ENCODE measurements at regions not wholly inside any gene's neighbourhood (a gene's known extent, or its start where the extent isn't known, plus 50 kb on each side); places are given as distances from the start of the nearest gene placed in this dataset.

DNA sequence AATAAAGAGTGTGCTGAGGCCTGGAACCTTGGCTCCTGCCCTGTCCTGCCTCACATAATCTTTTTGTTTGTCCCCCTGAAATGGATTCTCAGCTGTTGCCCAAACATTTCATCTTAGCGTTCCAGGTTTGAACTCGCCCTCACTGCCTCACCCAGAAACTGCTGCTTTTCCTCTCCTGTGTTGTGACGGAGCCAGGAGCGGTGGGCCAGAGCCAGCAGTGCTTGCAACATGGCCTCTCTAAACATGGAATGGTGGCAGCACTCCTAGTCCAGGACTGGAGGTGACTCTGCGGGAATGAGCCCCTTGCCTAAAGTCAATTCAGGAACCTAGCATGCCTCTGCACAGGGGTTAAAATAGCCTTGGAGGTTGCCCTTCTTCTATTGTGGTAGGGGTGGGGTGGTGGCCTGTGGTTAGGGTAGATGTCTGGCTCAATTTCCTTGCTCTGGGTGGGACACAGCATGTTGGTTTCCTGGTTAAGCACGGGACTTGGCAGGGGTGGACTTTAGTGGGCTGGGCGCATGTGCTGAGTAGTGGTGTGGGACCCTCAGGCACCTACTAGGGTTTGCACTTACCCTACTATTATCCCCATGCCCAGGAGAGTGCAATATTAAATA is 101.6 kb downstream of the SLC25A46 start:
- H3K79me2 ChIP-seq (ENCODE audit: insufficient read depth), result no peaks in the 10 kb centered on the region
- H3K4me3 ChIP-seq (ENCODE audit: low read depth in 2 of 2, low read length in 1 of 2), result no peak overlapping the region
- H4K20me1 ChIP-seq (ENCODE audit: insufficient read depth), result no peaks in the 10 kb centered on the region
- H3K9me3 ChIP-seq, result no peaks in the 10 kb centered on the region
- no peak for DNase-seq
- H3K27me3 ChIP-seq (ENCODE audit: insufficient read depth), result no peaks in the 10 kb centered on the region
- no peak for TF ChIP-seq RCOR1 (IDR thresholded peaks at IDR 0.05; ENCODE audit: low read length)
- TF ChIP-seq FOXM1 (IDR thresholded peaks at IDR 0.05; ENCODE audit: low read depth), result no peak
- TF ChIP-seq, protein P1, sequence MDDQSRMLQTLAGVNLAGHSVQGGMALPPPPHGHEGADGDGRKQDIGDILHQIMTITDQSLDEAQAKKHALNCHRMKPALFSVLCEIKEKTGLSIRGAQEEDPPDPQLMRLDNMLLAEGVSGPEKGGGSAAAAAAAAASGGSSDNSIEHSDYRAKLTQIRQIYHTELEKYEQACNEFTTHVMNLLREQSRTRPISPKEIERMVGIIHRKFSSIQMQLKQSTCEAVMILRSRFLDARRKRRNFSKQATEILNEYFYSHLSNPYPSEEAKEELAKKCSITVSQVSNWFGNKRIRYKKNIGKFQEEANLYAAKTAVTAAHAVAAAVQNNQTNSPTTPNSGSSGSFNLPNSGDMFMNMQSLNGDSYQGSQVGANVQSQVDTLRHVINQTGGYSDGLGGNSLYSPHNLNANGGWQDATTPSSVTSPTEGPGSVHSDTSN (IDR thresholded peaks at IDR 0.05), result no peak
- no peak for TF ChIP-seq ELF1 (IDR thresholded peaks at IDR 0.05)
- no peak for TF ChIP-seq RXRA (IDR thresholded peaks at IDR 0.05; ENCODE audit: borderline replicate concordance, low read depth)
- no peak for TF ChIP-seq NRF1 (IDR thresholded peaks at IDR 0.05; ENCODE audit: low read depth, low read length)
- TF ChIP-seq REST (IDR thresholded peaks at IDR 0.05; ENCODE audit: low read depth, low read length), result no peak
- no peak for TF ChIP-seq EZH2phosphoT487 (IDR thresholded peaks at IDR 0.05; ENCODE audit: borderline replicate concordance, low read depth)
- TF ChIP-seq CTCF (IDR thresholded peaks at IDR 0.05), result no peak
- TF ChIP-seq SIN3A (IDR thresholded peaks at IDR 0.05; ENCODE audit: borderline replicate concordance, low read depth, low read length), result no peak
- H3F3A ChIP-seq (replicated peaks; ENCODE audit: insufficient read depth), result no peaks in the 10 kb centered on the region
- H3K4me1 ChIP-seq (ENCODE audit: control insufficient read depth in 1 of 2, insufficient read depth in 2 of 2, low read depth in 1 of 2, low read length in 1 of 2), result peaks cover 0 to 2% of the 10 kb centered on the region in 2 experiments; a peak in 1 of 4 replicates
- H3K9ac ChIP-seq, result no peak overlapping the region
- ChIA-PET POLR2A (no interaction called here), CTCF (interaction anchor here (1.3 kb wide), 1 partner anchor 14 kb away, joined by 3 read pairs; no protein-coding TSS in a partner anchor)
- no peaks in the 10 kb centered on the region for H3K36me3 ChIP-seq (replicated peaks in 1 of 2; ENCODE audit: control insufficient read depth in 1 of 2, insufficient read depth in 2 of 2, low read length in 1 of 2)
- no peak overlapping the region for H2AFZ ChIP-seq (ENCODE audit: low read depth)
- 75% methylated on average over 6 of the region's 7 CpGs for WGBS (ENCODE audit: low lambda C conversion rate)
- H3K9me2 ChIP-seq, result no peaks in the 10 kb centered on the region
- H3K27ac ChIP-seq (ENCODE audit: low read depth in 2 of 2, low read length in 1 of 2), result no peak overlapping the region
- no peak overlapping the region for H3K4me2 ChIP-seq

Measured in SK-N-SH (cell line).